WTC11 (cell line): ENCODE measurements at regions not wholly inside any gene's neighbourhood (a gene's known extent, or its start where the extent isn't known, plus 50 kb on each side); places are given as distances from the start of the nearest gene placed in this dataset.

Experiments used
- ATAC-seq: fragments of 200-7000 bp; cut with Tn5 transposase; 2 replicates; pipeline ENCODE4 v1.10.0; 2021; ENCODE audit warnings: mild to moderate bottlenecking, moderate library complexity
- CTCF ChIA-PET: fragments of 300-600 bp; sonication (Branson Sonifier 250); formaldehyde crosslinking; loops from one replicate; lab custom pipeline; 2021; ENCODE audit warnings: antibody characterized with exemption; lab: Charles Lee
- POLR2A ChIA-PET: fragments of 350-600 bp; sonication (Branson Sonifier 250); formaldehyde crosslinking; loops from one replicate; lab custom pipeline; 2021; ENCODE audit warnings: antibody characterized with exemption; lab: Charles Lee
- DNase-seq: peaks from one replicate; pipeline ENCODE4 v3.0.0; 2021; ENCODE audit warnings: low spot score
- H3K27ac Mint-ChIP-seq: 2 replicates; pipeline ENCODE4 v1.8.0; 2021; ENCODE audit warnings: mixed read lengths
- H3K27me3 Mint-ChIP-seq: 2 replicates; pipeline ENCODE4 v1.8.0; 2021; ENCODE audit warnings: low read depth, mild to moderate bottlenecking, moderate library complexity, mixed read lengths
- H3K36me3 Mint-ChIP-seq: 2 replicates; pipeline ENCODE4 v1.8.0; 2021; ENCODE audit warnings: mixed read lengths
- H3K4me1 Mint-ChIP-seq: 2 replicates; pipeline ENCODE4 v1.8.0; 2022; ENCODE audit warnings: mixed read lengths
- H3K4me3 Mint-ChIP-seq: 2 replicates; pipeline ENCODE4 v1.8.0; 2021; ENCODE audit warnings: mild to moderate bottlenecking, moderate library complexity, mixed read lengths
- H3K9me3 Mint-ChIP-seq: 2 replicates; pipeline ENCODE4 v1.8.0; 2021; ENCODE audit warnings: mixed read lengths
- AFF4 ChIP-seq: sonication (generic); formaldehyde crosslinking; IDR thresholded peaks from 2 replicates; pipeline ENCODE4 v1.8.1; 2023; ENCODE audit warnings: mild to moderate bottlenecking, missing genetic modification reagents, borderline replicate concordance
- CBFB ChIP-seq: sonication (generic); formaldehyde crosslinking; IDR thresholded peaks from 2 replicates; pipeline ENCODE4 v1.8.1; 2022; ENCODE audit warnings: mild to moderate bottlenecking, low read depth, missing genetic modification reagents
- CTCF ChIP-seq: fragments of 200-600 bp; IDR thresholded peaks from 2 replicates; pipeline ENCODE4 v1.8.0; 2022; ENCODE audit warnings: antibody characterized with exemption
- ELF4 ChIP-seq: sonication (generic); formaldehyde crosslinking; IDR thresholded peaks from 2 replicates; pipeline ENCODE4 v1.8.1; 2022; ENCODE audit warnings: low read depth, mild to moderate bottlenecking, moderate library complexity, missing genetic modification reagents
- GTF2I ChIP-seq: fragments of 250-450 bp; sonication (Bioruptor Pico); conservative IDR thresholded peaks from 2 replicates; pipeline ENCODE4 v1.4.0; 2021; ENCODE audit warnings: mild to moderate bottlenecking
- JUN ChIP-seq: sonication (generic); formaldehyde crosslinking; IDR thresholded peaks from 2 replicates; pipeline ENCODE4 v1.8.0; 2023; ENCODE audit warnings: mild to moderate bottlenecking, missing genetic modification reagents
- NFYB ChIP-seq: sonication (generic); formaldehyde crosslinking; conservative IDR thresholded peaks from 2 replicates; pipeline ENCODE4 v1.8.0; 2022; ENCODE audit warnings: low read depth, missing genetic modification reagents
- NR1H2 ChIP-seq: sonication (generic); formaldehyde crosslinking; IDR thresholded peaks from 2 replicates; pipeline ENCODE4 v1.9.0; 2021; ENCODE audit warnings: mild to moderate bottlenecking, moderate library complexity, missing genetic modification reagents
- PREB ChIP-seq: sonication (generic); formaldehyde crosslinking; IDR thresholded peaks from 2 replicates; pipeline ENCODE4 v1.8.1; 2022; ENCODE audit warnings: mild to moderate bottlenecking, missing genetic modification reagents, moderate library complexity, borderline replicate concordance
- PRRX2 ChIP-seq: fragments of 250-450 bp; sonication (Bioruptor Pico); IDR thresholded peaks from 2 replicates; pipeline ENCODE4 v1.8.0; 2021; ENCODE audit warnings: mild to moderate bottlenecking
- TP53 ChIP-seq: sonication (generic); formaldehyde crosslinking; IDR thresholded peaks from 2 replicates; pipeline ENCODE4 v1.8.1; 2023; ENCODE audit warnings: mild to moderate bottlenecking, missing genetic modification reagents
- ZMAT4 ChIP-seq: fragments of 250-450 bp; sonication (Bioruptor Pico); IDR thresholded peaks from 2 replicates; pipeline ENCODE4 v1.9.0; 2021; ENCODE audit warnings: mild to moderate bottlenecking
- ZNF138 ChIP-seq: sonication (generic); formaldehyde crosslinking; conservative IDR thresholded peaks from 2 replicates; pipeline ENCODE4 v1.8.1; 2022; ENCODE audit warnings: mild to moderate bottlenecking, moderate library complexity, missing genetic modification reagents
- ZNF232 ChIP-seq: sonication (generic); formaldehyde crosslinking; IDR thresholded peaks from 2 replicates; pipeline ENCODE4 v1.8.0; 2022; ENCODE audit warnings: mild to moderate bottlenecking, missing genetic modification reagents
- ZNF263 ChIP-seq: sonication (generic); formaldehyde crosslinking; IDR thresholded peaks from 2 replicates; pipeline ENCODE4 v1.8.1; 2022; ENCODE audit warnings: low read depth, mild to moderate bottlenecking, moderate library complexity, missing genetic modification reagents
- ZNF396 ChIP-seq: fragments of 250-450 bp; sonication (Bioruptor Pico); IDR thresholded peaks from 2 replicates; pipeline ENCODE4 v1.8.0; 2021; ENCODE audit warnings: mild to moderate bottlenecking, moderate library complexity, borderline replicate concordance
- ZNF416 ChIP-seq: fragments of 250-450 bp; sonication (Bioruptor Pico); IDR thresholded peaks from 2 replicates; pipeline ENCODE4 v1.9.0; 2021; ENCODE audit warnings: mild to moderate bottlenecking, inconsistent platforms
- ZNF532 ChIP-seq: fragments of 250-450 bp; sonication (Bioruptor Pico); IDR thresholded peaks from 2 replicates; pipeline ENCODE4 v1.9.0; 2021; ENCODE audit warnings: mild to moderate bottlenecking, borderline replicate concordance

GRCh38 chr18:40387130-40387787 is 1567.8 kb upstream of the PIK3C3 start:
- no peak for ATAC-seq
- TF ChIP-seq GTF2I (CRISPR knock-in tag) (no peak), CTCF (no peak), JUN (no peak), ZMAT4 (CRISPR knock-in tag) (no peak), ZNF232 (CRISPR knock-in tag) (no peak), PREB (CRISPR knock-in tag) (no peak), CBFB (CRISPR knock-in tag) (no peak), NFYB (CRISPR knock-in tag) (no peak), ZNF138 (CRISPR knock-in tag) (no peak), AFF4 (CRISPR knock-in tag) (no peak), ELF4 (no peak), NR1H2 (CRISPR knock-in tag) (no peak), ZNF263 (CRISPR knock-in tag) (no peak), PRRX2 (CRISPR knock-in tag) (no peak), ZNF416 (CRISPR knock-in tag) (no peak), ZNF396 (CRISPR knock-in tag) (no peak), ZNF532 (CRISPR knock-in tag) (no peak), TP53 (CRISPR knock-in tag) (no peak)
- TF ChIP-seq, all 79 proteins: peak for 0
- Mint-ChIP-seq H3K27me3 (no peaks in the 10 kb centered on the region), H3K9me3 (no peaks in the 10 kb centered on the region), H3K4me1 (no peaks in the 10 kb centered on the region), H3K36me3 (no peaks in the 10 kb centered on the region), H3K27ac (no peak overlapping the region), H3K4me3 (no peak overlapping the region)
- CTCF ChIA-PET = no interaction called here
- DNase-seq = no peak
- POLR2A ChIA-PET = no interaction called here
